Breast epithelium (tissue), 3 donors: ENCODE measurements at regions not wholly inside any gene's neighbourhood (a gene's known extent, or its start where the extent isn't known, plus 50 kb on each side); places are given as distances from the start of the nearest gene placed in this dataset.

Experiments used
- CTCF ChIP-seq, 3 donors: fragments of 450-650 bp; IDR thresholded peaks; one replicate each; pipeline ENCODE4 v1.5.1; 2016 to 2017; ENCODE audit warnings: antibody characterized with exemption in 3 of 3, mild to moderate bottlenecking in 3 of 3, moderate library complexity in 3 of 3
- POLR2A ChIP-seq: fragments of 450-650 bp; IDR thresholded peaks from one replicate; pipeline ENCODE4 v1.6.1; 2016; ENCODE audit warnings: antibody characterized with exemption, mild to moderate bottlenecking, moderate library complexity
- POLR2AphosphoS5 ChIP-seq, 3 donors: sonication (generic); formaldehyde crosslinking; IDR thresholded peaks; one replicate each; pipeline ENCODE4 v1.6.1; 2017; ENCODE audit warnings: antibody characterized with exemption in 3 of 3

- TF ChIP-seq CTCF (IDR thresholded peaks at IDR 0.05) (no peak), POLR2A (no peak), POLR2AphosphoS5 (IDR thresholded peaks at IDR 0.05) (no peak)
These were observed 525.4 kb downstream of the FUT8 start for GRCh38 chr14:65937960-65938316.
